Stimulated activated CD4-positive, alpha-beta T cell treated with anti-CD3 and anti-CD28 coated beads, Interleukin-12 subunit alpha, Interleukin-12 subunit beta, amount 100 ng/mL, for 48 hours (primary cell): ENCODE measurements at regions not wholly inside any gene's neighbourhood (a gene's known extent, or its start where the extent isn't known, plus 50 kb on each side); places are given as distances from the start of the nearest gene placed in this dataset.

Source experiments
- DNase-seq, 3 donors: peaks; one replicate each; pipeline ENCODE4 v3.0.0-alpha.2; 2020; ENCODE audit warnings: low read depth in 2 of 3, low spot score in 1 of 3

DNA sequence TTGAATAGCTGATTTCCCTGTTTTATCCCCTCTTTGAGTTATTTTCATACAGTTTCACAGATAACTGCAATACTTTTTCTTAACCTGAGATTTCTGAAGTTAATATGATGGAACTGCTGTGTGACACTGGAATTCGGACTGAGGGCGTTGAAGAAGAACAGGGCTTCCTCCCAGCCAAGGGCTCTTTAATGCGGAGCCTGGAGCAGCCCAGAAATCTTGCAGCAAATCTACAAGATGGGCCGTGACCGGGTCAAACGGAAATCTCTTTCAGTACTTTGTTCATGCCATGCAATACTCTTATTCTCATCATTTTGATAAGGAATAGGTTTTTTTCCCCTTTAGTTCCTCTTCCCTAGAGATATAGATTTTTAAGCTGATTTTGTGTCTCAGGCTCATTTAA is 236.8 kb upstream of the IRX4 start:
- no peak for DNase-seq

DNA sequence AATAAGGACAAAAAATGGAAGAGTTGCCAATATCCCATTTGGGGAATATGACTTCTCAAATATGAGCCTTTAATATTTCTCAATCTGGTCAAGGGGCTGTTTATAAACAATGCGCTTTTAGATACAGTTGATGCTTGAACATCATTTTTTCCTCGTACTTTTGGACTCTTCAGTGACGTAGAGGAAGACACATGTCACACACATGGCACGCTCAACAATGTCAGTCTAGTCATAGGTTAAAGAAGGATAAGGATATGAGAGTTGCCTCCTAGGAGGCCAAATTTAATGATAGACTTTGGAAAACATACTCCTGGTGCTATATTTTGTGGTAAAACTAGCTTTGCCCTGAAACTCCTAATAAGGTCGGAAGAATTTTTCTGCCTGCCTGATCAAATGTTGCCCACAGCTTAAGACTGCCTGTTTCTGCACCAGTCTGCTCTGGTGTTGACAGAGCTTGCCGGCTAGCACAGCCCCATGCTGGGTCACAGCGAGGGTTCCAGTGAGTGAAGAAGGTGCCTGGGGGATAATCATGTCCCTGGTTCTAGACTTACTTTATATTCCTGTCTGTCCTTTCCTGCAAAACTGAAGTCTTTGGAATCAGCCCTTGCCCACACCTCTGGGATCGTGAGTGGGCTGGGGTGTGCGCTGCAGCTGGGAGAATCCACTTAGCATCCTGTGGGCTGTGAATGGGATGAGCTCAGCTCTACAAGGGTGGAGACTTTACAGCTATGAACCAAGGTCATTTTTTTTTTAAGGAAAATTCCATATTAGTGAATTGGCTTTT is 230.8 kb upstream of the IRX4 start:
- no peak for DNase-seq

DNA sequence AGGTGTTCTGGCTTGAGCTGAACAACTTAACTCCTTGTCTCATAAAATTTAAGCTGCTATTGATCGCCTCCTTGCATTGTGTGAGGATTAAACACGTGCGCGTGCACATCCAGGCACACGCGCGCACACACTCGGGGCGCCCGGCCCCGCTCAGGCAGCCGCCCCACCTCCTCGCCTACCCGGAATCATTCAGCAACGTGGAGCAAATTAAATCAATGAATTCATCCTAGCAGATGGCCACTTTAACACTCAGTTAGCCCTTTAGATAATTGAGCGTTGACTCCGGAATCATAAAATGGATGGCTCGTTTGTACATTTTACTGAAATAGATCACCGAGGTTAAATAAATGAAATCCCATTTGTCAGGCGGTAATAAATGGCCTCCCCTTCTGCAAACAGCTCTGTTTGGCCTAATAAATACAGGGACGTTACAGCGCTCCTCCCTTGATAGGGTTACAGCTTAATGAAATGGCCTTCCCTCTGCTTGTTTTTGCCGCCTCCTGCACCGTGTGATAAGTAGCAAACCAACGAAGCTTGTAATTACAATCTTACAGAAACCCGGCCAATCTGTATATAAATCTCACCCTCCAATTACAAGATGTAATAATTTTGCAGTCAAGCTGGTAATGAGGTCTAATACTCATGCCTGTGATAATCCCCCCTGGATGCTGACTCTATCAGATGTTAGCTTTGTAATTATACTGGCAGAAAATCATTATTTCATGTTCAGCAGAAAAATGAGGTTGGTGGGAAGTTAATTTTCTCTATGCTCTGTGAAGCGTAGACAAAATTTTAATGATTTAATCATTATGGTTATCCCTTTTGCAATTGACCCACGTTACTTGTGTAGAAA is 229.7 kb upstream of the IRX4 start:
- DNase-seq = no peak

DNA sequence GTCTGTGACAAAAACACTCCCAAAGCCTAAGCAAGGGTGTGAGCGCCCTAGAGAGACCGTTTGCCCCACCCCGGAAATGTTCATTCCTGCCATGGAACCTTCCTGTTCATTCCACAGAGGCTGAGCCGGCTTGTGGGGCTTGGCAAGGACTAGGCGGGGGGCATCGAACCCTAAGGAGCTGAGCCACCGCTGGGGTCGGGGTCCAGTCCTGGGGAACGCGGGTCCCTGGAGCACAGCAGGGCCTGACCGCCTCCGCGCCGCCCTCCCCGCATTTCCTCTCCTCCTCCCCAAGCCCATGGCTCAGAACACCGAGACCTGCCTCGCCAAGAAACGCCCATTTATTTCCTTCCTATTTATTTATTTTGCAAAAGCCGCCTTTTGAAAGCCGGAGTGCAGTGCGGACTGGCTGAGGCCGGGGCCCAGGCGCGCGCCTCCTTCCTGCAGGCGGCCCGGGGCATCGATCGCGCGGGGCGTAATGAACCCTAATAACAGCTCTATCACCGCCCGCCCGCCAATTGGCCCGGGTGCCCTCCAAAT is 228.9 kb upstream of the IRX4 start:
- no peak for DNase-seq

DNA sequence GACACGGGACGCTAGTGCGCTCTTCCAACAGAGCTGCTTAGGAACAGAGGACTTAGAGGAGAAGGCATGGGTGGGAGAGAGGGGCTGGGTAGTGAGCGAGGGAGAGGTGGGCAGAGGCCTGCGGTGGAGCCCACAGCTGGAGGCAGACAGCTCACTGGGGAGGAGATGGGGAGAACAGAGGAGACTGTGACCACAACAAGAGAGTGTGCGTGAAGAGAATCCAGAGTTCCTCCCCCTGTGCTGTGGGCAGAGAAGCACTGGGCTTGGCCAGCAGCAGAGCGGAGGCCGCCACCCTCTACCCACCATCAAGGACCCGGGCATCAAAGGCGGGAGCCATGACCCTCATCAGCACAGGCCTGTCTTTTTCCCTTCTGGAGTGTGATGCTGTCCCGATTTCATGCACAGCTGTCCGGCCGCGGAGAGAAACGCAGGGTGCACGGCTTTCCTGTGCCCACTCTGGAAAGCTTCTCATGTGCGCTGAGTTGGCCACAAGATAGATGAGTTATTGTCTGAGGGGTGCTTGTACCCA is 228.3 kb upstream of the IRX4 start:
- DNase-seq = no peak

DNA sequence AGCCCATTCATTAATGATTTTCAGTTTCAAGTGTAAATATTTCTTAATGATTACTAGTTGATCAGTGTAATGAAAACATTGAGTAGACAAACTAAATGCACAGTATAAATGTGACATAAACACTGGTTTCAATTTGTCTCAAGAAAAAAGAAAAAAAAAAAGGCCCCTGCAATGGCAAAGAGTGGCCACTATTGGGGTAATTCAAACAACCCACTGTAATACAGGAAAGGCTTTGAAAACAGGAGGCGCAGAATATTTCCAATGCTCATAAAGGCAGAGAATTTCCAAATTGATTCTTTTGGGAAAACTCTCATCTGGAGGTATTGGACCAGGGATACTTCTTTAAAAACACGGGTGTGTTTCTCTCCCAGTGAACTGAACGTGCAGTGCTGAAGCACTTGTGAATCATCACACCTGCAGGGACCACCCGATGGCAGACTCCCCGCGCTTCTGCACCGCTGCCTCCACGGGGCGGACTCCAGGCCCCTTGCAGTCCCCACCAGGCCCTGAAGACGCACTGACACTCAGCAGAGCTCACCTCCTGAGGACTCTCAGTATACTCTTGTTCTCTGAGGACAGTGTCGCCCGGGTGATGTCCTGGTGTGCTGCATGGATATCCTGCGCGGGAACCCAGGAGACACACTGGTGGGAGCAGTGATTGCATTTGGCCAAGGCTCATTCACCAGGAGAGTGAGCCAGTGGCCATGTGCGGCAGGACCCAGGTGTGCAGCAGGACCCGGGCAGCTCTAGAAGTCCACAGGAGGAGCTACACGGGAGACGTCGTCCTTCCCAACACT is 227.6 kb upstream of the IRX4 start:
- DNase-seq = no peak

DNA sequence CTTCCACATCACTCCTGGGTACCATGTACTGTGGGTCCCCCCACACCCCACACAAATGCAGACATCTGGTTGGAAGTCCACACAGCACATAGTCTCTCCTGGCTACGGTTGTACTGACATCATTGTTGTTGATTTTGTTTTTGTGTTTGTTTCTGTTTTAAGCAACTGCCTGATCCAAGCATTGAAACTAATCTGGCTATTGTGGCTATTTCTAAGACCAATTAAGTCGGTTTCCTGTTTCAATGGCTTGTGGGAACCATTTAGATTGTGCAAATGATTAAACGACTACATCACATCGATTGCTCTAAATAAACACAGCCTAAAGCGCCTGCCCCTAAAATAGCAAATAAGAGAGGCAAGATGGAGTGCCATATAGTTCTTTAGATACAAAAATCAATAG is 226.8 kb upstream of the IRX4 start:
- DNase-seq = no peak

DNA sequence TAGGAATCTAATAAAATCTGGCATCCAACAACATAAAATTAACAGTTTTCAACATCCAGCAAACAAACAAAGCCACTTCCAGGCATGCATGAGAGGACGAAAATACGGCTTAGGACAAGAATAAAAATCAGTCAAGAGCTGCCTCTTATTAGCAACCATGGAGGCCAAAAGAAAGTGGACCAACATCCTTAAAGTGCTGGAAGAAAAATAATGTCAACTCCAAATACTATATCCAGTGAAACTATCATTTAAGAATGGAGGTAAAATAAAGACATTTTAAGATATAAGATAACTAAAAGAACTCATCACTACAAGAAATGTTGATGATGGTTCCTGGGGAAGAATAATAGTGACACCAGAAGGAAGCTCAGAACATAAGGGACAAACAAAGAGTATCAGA is 224.0 kb upstream of the IRX4 start:
- DNase-seq = no peak

DNA sequence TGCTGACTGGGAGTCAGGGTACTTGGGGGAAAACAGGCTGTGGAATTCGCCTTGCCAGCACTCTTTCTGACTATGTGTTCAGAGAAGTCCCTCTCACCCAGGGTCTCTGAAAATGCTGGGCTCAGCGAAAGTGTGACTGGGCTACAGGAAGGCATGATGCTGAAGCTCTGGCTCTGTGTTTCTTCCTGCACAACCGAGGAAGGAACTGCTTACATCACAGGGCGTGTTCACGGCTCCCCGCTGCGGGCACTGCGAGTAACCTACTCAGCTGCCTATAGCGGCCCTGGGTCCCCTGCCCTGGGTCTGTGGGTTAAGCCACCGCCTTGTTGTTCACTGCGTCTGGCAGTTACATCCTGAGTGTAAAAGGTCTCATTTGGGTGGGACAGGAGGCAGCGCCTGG is 222.4 kb upstream of the IRX4 start:
- no peak for DNase-seq

DNA sequence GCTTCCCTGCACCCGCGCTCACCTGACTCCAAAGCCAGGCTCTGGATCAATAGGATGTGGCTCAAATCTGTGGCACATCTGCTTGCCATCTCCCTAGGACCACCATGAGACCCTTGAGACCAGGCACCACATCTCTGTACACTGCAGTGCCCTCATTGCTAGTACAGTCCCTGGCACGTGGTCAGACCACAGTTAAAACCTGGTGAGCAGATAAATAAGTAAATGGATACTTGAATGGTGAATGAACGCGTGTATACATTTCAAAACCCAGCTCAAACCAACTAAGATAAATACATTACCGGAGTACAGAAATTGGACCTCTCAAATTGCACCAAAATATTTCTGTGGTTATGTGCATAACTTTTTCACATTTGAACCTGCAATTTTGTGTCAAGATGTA is 221.2 kb upstream of the IRX4 start:
- DNase-seq = no peak

DNA sequence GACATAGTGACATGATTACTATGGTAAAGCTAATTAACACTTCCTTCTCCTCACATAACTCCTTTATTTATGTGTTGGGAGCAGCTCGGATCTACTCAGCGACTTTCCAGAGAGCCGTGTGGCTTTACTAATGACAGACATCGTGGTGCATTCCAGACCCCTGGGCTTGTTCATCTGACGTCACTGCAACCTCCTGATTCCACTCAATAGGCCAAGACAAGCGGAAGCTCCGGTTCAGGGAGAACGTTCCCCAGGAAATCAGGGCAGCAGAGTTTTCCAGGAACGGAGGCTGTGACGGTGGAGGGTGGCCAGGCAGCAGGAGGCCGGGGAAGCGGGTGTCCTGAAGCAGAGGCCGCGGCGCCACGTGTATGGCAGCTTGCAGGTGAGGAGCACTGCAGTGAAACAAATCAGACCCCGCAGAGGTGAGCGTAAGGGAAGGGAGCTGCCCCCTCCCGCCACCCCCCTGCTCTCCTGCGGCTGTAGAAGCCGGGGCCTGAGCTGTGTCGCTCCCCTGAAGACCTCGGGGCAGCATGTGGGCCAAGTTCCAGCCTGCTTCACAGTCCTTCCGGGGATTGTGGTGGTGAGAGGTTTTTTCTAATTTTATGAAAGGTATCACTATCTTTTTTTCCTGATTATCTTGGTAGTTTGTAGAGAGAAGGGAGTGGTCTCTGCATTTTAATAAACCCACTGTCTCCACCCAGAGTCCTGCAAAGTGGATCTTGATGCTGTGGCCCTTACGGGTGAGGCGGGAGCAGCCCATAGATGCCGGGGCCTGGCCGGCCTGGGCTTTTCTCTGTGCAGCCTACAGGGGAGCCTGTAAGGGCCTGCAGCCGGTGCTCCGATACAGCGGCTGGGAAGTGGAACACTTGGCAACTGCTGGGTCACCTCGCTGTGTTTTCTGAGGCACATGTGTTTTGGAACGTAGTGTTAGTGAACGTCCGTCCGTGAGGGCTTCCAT is 220.4 kb upstream of the IRX4 start:
- DNase-seq = no peak

DNA sequence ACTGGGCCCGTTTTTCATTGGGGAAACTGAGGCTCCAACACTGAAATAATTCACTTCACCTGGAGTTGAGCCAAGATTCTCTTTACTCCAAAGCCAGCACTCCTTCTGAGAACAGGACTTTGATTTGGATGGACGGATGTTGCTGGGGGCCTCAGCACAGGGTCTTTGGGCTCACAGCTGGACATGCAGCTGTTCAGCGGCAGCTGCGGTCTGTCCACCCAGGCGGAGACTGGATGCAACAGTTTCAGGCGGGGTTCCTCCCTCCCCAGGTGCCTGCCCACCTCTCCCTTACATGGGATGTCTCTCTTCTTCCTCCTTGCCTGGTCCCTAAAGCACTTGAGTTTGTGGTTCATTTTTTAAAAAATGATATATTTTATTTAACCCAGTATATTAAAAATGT is 219.0 kb upstream of the IRX4 start:
- no peak for DNase-seq

DNA sequence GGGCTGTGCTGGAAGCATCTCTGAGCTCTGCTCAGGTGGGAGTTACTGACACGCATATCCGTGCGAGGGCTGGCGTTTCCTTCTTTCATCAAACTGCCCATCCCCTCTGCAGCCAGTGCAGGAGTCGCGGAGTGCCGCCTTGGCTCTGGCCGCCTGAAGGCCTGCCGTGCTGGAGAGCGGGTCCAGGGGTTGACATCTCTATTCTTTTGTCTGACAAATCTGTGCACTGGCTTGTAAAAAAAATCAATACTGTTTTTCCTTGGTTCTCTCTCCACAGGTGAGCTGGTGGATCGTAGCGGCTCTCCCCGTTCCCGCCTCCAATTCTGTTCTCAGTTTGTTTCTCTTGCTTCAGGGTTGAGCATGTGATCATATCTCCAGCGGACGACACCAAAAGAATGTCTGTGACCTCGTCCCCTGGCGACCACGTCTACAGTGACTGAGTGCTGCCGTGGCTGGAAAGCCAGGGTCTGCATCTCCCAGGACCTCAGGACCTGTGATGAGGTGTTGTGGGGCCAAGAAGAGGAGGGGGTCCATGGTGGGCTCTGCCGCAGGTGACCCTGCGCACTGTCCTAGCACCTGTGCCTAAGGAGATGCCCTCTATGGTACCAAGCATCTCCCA is 214.3 kb upstream of the IRX4 start:
- DNase-seq = no peak

DNA sequence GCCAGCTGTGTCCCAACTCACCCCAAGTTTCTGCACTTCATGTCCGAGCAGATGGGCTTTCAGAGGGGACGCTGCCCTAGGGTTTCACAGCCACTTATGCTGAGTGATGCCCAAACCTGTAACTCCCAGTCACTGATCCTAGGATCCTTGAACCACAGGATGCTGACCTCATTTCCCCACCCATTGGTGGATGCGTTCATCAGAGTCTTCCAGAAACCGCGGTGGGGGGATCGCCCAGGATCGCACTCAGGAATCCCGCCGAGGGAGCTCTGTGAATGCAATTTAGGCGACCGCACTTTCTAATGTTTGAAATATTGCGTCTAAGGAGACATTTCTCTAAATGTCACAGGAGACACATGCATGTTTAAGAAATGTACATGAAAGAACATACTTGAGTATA is 212.3 kb upstream of the IRX4 start:
- DNase-seq = no peak

DNA sequence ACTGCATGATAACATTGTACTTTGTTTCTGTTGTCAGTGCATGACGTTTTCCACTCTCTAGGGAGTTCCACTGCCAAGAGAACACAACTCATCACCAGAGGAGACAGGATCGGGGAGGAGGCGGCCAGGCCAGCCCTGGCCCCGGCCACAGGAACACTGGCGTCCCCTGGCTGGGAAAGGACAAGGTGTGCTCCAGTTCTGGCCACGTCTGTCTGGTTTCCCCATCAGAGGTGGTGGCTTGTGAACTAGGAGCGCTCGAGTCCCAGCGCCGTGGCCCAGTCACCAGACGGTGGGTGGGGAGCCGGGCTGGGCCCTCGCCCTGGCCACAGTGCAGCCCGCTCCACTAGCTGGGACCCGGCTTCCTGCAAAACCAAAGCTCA is 211.9 kb upstream of the IRX4 start:
- DNase-seq = no peak

DNA sequence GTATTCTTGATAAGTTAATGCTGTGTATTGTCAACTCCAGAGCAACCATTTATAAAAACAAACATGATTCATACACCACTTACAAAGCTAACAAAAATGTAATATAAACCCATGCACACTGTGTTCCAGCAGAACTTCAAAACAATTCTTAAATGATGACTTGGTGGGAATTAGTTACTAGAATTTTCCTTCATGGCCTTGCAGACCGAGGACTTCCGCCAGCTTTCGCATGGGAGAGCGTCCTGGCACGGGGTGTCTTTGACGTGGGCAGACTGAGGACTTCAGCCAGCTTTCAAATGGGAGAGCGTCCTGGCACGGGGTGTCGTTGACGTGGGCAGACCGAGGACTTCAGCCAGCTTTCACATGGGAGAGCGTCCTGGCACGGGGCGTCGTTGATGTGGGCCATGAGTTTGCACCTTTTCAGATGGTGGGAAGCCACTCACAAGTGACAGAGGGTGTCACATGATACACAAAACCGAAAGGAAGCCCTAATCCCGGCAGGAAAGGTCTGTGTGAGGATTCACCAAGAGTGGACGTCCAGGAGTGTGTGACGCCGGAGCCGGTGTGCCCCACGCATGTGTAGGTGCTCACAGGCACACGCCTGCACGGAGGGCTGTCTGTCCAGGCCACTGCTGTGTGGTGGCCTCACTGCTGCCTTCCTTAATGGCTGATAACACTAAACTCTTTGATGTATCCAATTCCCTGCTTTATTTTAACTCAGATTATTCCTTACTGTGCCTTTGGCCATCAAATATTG is 211.3 kb upstream of the IRX4 start:
- DNase-seq = no peak

DNA sequence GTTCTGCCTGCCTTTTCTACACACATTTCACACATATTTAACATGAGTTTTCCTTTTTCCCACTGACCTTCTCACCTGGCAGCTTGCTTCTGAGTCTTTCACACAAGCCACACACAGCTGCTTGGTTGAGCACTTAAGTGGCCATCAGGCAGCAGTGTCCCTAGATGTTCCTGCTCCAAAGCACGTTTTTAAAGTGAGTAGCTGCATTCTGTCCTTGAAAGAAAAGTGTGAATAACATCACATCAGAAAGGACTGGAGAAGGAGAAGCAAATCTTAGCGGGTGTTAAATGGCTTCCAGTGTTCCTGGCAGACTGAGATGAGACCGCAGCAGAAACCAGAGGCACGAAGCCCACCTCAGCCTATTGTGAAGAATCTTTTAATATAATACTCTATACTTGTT is 209.2 kb upstream of the IRX4 start:
- no peak for DNase-seq

DNA sequence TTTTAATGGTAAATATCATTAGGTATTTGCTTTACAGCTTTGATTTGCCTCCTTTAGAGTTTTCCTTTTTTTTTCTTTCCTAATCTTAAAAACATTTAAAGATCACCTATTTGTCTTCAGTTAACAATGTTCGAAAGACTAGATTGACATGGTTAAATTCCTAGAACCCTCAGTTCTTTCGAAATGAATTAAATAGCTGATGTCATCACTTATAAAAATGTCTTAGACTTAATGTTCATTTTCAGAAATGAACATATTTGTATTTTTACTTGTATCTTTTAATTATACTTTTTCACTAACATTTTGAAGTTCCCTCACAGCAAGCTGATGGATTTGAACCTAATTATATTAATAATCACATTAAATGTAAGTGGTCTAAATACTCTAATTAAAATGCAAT is 205.3 kb upstream of the IRX4 start:
- DNase-seq = no peak

DNA sequence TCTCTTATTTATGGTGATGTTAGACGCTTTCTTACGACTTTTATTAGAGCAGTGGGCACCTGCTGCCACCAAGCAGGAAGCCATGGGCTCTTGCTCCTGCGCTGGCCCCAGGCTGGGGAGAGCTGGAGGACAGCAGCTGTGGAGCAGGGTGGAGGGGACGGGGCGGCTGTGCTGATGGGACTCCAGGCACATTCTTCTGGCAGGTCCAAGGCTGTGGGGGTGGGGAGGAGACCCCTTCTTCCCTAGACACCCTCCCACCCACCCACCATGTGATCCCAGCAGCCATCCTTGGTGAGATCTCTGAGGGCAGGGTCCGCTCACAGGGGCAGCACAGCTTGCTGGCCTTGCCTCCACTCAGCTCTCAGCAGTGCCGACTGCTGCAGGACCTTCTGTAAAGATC is 192.6 kb upstream of the IRX4 start:
- DNase-seq = no peak
